Panc1 (cell line): ENCODE measurements at regions not wholly inside any gene's neighbourhood (a gene's known extent, or its start where the extent isn't known, plus 50 kb on each side); places are given as distances from the start of the nearest gene placed in this dataset.

Experiments used
- ATAC-seq: fragments of 200-7000 bp; cut with Tn5 transposase; 2 replicates; pipeline ENCODE4 v1.9.1; 2020; ENCODE audit warnings: mild to moderate bottlenecking, moderate library complexity
- BruUV-seq: library from RNA; stranded (reverse); fragments of 400-500 nt; replicated peaks from 2 replicates; lab custom pipeline; 2021; lab: Mats Ljungman, UMichigan
- CTCF ChIA-PET: fragments of 300-600 bp; sonication (Branson Sonifier 250); formaldehyde crosslinking; loops from one replicate; lab custom pipeline; 2022; ENCODE audit warnings: antibody characterized with exemption; lab: Charles Lee
- POLR2A ChIA-PET: fragments of 300-600 bp; sonication (Branson Sonifier 250); formaldehyde crosslinking; loops from one replicate; lab custom pipeline; 2022; ENCODE audit warnings: antibody characterized with exemption; lab: Charles Lee
- DNase-seq: peaks from one replicate; pipeline ENCODE4 v3.0.0-alpha.2; 2010; ENCODE audit warnings: low read depth, low spot score
- H3K27ac ChIP-seq: 2 replicates; pipeline ENCODE4 v1.5.1; 2011; ENCODE audit warnings: mild to moderate bottlenecking, low read length, inconsistent platforms
- H3K27me3 ChIP-seq: fragments of 200-500 bp; sonication (Bioruptor generic); 2 replicates; pipeline ENCODE4 v1.6.0; 2014; ENCODE audit warnings: low read length, inconsistent platforms; ENCODE audit not compliant: control insufficient read depth, insufficient read depth
- H3K36me3 ChIP-seq: fragments of 200-500 bp; sonication (Bioruptor generic); 2 replicates; pipeline ENCODE4 v1.5.1; 2014; ENCODE audit warnings: inconsistent platforms, mild to moderate bottlenecking, low read length, moderate library complexity; ENCODE audit not compliant: control insufficient read depth, insufficient read depth
- H3K4me1 ChIP-seq: 2 replicates; pipeline ENCODE4 v1.5.1; 2011; ENCODE audit warnings: inconsistent platforms, mild to moderate bottlenecking, low read length, moderate library complexity; ENCODE audit not compliant: control insufficient read depth, insufficient read depth
- H3K4me3 ChIP-seq, 2 experiments: 2 replicates each; pipeline ENCODE4 v1.5.1; 2011 to 2012; ENCODE audit warnings: low read depth in 2 of 2, low read length in 2 of 2, mild to moderate bottlenecking in 2 of 2, inconsistent platforms in 1 of 2, moderate library complexity in 1 of 2
- H3K9me3 ChIP-seq: fragments of 200-500 bp; sonication (Bioruptor generic); 2 replicates; pipeline ENCODE4 v1.5.1; 2014; ENCODE audit warnings: low read depth, mild to moderate bottlenecking, inconsistent platforms, low read length, moderate library complexity; ENCODE audit not compliant: control insufficient read depth, insufficient read depth
- POLR2AphosphoS5 ChIP-seq: IDR thresholded peaks from 2 replicates; pipeline ENCODE4 v1.6.1; 2012; ENCODE audit warnings: mild to moderate bottlenecking, low read depth, low read length, moderate library complexity
- SIN3A ChIP-seq: IDR thresholded peaks from 2 replicates; pipeline ENCODE4 v1.6.1; 2012; ENCODE audit warnings: low read depth, mild to moderate bottlenecking, low read length, moderate library complexity, borderline replicate concordance; ENCODE audit not compliant: insufficient read depth
- TCF7L2 ChIP-seq: IDR thresholded peaks from 2 replicates; pipeline ENCODE4 v1.6.1; 2011; ENCODE audit warnings: mild to moderate bottlenecking, low read depth, low read length, inconsistent platforms
- in situ Hi-C: cut with HindIII; loops from 2 replicates; pipeline ENCODE4 v1.10.0; 2016; ENCODE audit warnings: low sequenced_read_pairs, low pct_unique_long_range_greater_than_20kb
- intact Hi-C: fragments of 100-400 bp; cut with micrococcal nuclease; formaldehyde crosslinking; loops from one replicate; pipeline ENCODE4 v1.10.0; 2022; ENCODE audit not compliant: unreplicated experiment
- TF ChIP-seq, protein P1 (sequence below): fragments of 450-650 bp; IDR thresholded peaks from 2 replicates; pipeline ENCODE4 v1.5.1; 2017; ENCODE audit warnings: mild to moderate bottlenecking
- TF ChIP-seq, protein P2 (sequence below), 2 experiments: IDR thresholded peaks; 2 replicates each; pipeline ENCODE4 v1.6.1; 2011 to 2012; ENCODE audit warnings: low read depth in 2 of 2, control low read depth in 1 of 2, low read length in 1 of 2, mild to moderate bottlenecking in 1 of 2, moderate library complexity in 1 of 2; ENCODE audit not compliant: insufficient read depth in 1 of 2

DNA sequence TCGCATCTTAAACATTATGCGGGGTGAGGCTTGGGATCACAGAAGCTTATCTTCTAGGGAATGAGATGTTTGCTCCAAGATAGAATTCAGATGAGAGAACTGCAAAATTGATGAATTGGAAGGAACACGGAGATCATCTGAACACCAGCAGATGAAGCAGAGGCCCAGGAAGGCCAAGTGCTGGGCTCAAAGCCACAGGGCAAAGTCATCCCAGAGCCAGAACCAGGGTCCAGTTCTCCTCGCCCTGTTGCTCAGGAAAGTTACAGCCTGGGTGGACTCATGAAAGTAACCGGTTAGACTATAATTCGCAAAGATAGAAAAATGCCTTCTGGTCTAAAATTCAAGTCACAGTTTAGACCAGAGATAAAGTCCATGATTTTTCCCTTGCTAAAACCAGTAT, 456.1 kb upstream of the ID2 start:
- Histone ChIP-seq H3K9me3 (no peaks in the 10 kb centered on the region), H3K36me3 (no peaks in the 10 kb centered on the region), H3K27me3 (no peaks in the 10 kb centered on the region), H3K4me3 (no peak overlapping the region), H3K4me1 (no peaks in the 10 kb centered on the region), H3K27ac (no peak overlapping the region)
- ATAC-seq: no peak
- no TSS peak for BruUV-seq
- in situ Hi-C loops: no loop called here
- intact Hi-C loops: no loop called here
- POLR2A ChIA-PET: no interaction called here
- DNase-seq: no peak
- TF ChIP-seq, protein P1, sequence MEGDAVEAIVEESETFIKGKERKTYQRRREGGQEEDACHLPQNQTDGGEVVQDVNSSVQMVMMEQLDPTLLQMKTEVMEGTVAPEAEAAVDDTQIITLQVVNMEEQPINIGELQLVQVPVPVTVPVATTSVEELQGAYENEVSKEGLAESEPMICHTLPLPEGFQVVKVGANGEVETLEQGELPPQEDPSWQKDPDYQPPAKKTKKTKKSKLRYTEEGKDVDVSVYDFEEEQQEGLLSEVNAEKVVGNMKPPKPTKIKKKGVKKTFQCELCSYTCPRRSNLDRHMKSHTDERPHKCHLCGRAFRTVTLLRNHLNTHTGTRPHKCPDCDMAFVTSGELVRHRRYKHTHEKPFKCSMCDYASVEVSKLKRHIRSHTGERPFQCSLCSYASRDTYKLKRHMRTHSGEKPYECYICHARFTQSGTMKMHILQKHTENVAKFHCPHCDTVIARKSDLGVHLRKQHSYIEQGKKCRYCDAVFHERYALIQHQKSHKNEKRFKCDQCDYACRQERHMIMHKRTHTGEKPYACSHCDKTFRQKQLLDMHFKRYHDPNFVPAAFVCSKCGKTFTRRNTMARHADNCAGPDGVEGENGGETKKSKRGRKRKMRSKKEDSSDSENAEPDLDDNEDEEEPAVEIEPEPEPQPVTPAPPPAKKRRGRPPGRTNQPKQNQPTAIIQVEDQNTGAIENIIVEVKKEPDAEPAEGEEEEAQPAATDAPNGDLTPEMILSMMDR: no peak
- CTCF ChIA-PET: no interaction called here

DNA sequence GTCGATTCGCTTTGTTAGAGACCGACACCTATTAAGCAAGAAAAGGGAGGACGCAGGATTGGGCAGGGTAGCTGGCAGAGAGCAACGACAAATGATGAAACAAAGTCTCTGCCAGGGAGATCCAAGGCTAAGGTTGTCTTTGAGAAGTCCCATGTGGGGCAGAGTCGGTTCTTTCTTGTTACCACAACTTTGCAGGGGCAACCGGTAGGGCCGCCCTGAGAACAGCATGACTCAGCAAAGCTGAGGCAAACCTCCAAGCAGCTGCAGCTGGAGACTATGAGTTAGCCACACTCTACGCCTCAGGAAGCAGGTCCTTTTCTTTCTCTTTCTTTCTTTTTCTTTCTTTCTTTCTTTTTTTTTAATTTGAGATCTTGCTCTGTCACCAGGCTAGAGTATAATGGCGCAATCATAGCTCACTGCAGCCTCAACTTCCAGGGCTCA, 452.3 kb upstream of the ID2 start:
- ATAC-seq (no peak), DNase-seq (no peak)
- Histone ChIP-seq H3K4me3 (no peak overlapping the region), H3K9me3 (no peaks in the 10 kb centered on the region), H3K27me3 (no peaks in the 10 kb centered on the region), H3K27ac (no peak overlapping the region), H3K36me3 (no peaks in the 10 kb centered on the region), H3K4me1 (no peaks in the 10 kb centered on the region)
- POLR2A ChIA-PET: no interaction called here
- in situ Hi-C loops: no loop called here
- intact Hi-C loops: no loop called here
- CTCF ChIA-PET: no interaction called here
- TF ChIP-seq, protein P2, sequence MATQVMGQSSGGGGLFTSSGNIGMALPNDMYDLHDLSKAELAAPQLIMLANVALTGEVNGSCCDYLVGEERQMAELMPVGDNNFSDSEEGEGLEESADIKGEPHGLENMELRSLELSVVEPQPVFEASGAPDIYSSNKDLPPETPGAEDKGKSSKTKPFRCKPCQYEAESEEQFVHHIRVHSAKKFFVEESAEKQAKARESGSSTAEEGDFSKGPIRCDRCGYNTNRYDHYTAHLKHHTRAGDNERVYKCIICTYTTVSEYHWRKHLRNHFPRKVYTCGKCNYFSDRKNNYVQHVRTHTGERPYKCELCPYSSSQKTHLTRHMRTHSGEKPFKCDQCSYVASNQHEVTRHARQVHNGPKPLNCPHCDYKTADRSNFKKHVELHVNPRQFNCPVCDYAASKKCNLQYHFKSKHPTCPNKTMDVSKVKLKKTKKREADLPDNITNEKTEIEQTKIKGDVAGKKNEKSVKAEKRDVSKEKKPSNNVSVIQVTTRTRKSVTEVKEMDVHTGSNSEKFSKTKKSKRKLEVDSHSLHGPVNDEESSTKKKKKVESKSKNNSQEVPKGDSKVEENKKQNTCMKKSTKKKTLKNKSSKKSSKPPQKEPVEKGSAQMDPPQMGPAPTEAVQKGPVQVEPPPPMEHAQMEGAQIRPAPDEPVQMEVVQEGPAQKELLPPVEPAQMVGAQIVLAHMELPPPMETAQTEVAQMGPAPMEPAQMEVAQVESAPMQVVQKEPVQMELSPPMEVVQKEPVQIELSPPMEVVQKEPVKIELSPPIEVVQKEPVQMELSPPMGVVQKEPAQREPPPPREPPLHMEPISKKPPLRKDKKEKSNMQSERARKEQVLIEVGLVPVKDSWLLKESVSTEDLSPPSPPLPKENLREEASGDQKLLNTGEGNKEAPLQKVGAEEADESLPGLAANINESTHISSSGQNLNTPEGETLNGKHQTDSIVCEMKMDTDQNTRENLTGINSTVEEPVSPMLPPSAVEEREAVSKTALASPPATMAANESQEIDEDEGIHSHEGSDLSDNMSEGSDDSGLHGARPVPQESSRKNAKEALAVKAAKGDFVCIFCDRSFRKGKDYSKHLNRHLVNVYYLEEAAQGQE (IDR thresholded peaks at IDR 0.05; ENCODE audit: insufficient read depth in 1 of 2, low read depth in 2 of 2, low read length in 1 of 2): no peak
- BruUV-seq: no TSS peak

DNA sequence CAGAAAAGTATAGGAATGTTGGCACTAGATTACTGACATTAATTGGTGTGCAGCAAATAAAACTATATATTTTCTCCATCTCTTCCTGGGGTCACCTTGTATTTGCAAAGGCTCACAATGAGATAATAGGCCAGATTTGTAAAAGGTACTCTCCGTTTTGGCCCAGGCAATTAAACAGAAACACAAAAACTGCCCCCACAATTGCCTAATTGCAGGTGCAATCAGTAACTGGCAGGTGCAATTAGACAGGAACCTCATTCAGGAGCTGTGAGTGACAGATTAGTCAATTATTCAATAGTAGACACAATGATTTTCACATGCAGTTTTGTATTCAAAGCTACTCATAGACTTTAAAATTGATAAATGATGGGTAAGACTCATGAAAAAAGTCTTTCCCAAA, 451.4 kb upstream of the ID2 start:
- ChIA-PET CTCF (no interaction called here), POLR2A (no interaction called here)
- in situ Hi-C loops: no loop called here
- no peak for TF ChIP-seq SIN3A
- TF ChIP-seq, protein P2 (IDR thresholded peaks at IDR 0.05; ENCODE audit: insufficient read depth in 1 of 2, low read depth in 2 of 2, low read length in 1 of 2): no peak
- TF ChIP-seq, protein P1: no peak
- no peak for TF ChIP-seq TCF7L2
- TF ChIP-seq POLR2AphosphoS5: no peak
- H3K4me1 ChIP-seq: no peaks in the 10 kb centered on the region
- ATAC-seq: no peak
- no peak overlapping the region for H3K4me3 ChIP-seq
- no peaks in the 10 kb centered on the region for H3K9me3 ChIP-seq
- H3K27ac ChIP-seq: no peak overlapping the region
- no peaks in the 10 kb centered on the region for H3K36me3 ChIP-seq
- BruUV-seq: no TSS peak
- H3K27me3 ChIP-seq: no peaks in the 10 kb centered on the region
- intact Hi-C loops: no loop called here
- no peak for DNase-seq
